DND-41 (cell line): ENCODE measurements at regions not wholly inside any gene's neighbourhood (a gene's known extent, or its start where the extent isn't known, plus 50 kb on each side); places are given as distances from the start of the nearest gene placed in this dataset.

Source experiments
- CTCF ChIP-seq: IDR thresholded peaks from 2 replicates; pipeline ENCODE4 v1.5.1; 2012; ENCODE audit warnings: borderline replicate concordance, low read length, moderate library complexity, mild to moderate bottlenecking; ENCODE audit not compliant: poor library complexity, severe bottlenecking; ENCODE audit errors: extremely low read depth
- EZH2 ChIP-seq: IDR thresholded peaks from 3 replicates; pipeline ENCODE4 v1.6.1; 2012; ENCODE audit warnings: borderline replicate concordance, low read depth, mild to moderate bottlenecking, moderate library complexity, low read length, inconsistent platforms; ENCODE audit not compliant: severe bottlenecking

- no peak for TF ChIP-seq CTCF
- no peak for TF ChIP-seq EZH2
Measured at GRCh38 chr1:69404486-69404885, 163.2 kb upstream of the LRRC7 start.
